ENCODE measurements at regions not wholly inside any gene's neighbourhood (a gene's known extent, or its start where the extent isn't known, plus 50 kb on each side); places are given as distances from the start of the nearest gene placed in this dataset.

DNA sequence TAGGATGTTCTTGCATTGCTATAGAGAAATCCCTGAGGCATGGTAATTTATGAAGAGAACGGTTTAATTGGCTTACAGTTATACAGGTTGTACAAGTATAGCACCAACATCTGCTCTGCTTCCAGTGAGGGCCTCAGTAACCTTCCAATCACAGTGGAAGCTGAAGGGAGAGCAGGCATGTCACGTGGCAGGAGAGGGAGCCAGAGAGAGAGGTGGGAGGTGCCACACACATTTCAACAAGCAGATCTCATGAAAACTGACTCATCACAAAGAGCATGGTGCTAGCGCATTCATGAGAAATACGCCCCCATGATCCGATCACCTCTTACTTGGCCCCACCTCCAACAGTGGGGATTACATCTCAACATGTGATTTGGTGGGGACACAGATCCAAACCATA lies 871.2 kb downstream of the TFAP2A start:
- TF ChIP-seq, protein P1, sequence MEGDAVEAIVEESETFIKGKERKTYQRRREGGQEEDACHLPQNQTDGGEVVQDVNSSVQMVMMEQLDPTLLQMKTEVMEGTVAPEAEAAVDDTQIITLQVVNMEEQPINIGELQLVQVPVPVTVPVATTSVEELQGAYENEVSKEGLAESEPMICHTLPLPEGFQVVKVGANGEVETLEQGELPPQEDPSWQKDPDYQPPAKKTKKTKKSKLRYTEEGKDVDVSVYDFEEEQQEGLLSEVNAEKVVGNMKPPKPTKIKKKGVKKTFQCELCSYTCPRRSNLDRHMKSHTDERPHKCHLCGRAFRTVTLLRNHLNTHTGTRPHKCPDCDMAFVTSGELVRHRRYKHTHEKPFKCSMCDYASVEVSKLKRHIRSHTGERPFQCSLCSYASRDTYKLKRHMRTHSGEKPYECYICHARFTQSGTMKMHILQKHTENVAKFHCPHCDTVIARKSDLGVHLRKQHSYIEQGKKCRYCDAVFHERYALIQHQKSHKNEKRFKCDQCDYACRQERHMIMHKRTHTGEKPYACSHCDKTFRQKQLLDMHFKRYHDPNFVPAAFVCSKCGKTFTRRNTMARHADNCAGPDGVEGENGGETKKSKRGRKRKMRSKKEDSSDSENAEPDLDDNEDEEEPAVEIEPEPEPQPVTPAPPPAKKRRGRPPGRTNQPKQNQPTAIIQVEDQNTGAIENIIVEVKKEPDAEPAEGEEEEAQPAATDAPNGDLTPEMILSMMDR (IDR thresholded peaks at IDR 0.05): no peak
- TF ChIP-seq POLR2A (IDR thresholded peaks at IDR 0.05): no peak
